Subcutaneous abdominal adipose tissue (tissue), 5 donors: ENCODE measurements at regions not wholly inside any gene's neighbourhood (a gene's known extent, or its start where the extent isn't known, plus 50 kb on each side); places are given as distances from the start of the nearest gene placed in this dataset.

Experiments
- H3K27ac ChIP-seq: one replicate; pipeline ENCODE4 v1.7.0; 2013; ENCODE audit warnings: low read depth, mild to moderate bottlenecking, inconsistent platforms, low read length, moderate library complexity
- H3K27me3 ChIP-seq, 5 donors: one replicate each; pipeline ENCODE4 v1.7.0; 2013; ENCODE audit warnings: low read length in 5 of 5, inconsistent platforms in 1 of 5; ENCODE audit not compliant: control insufficient read depth in 5 of 5, insufficient read depth in 4 of 5
- H3K36me3 ChIP-seq, 5 donors: one replicate each; pipeline ENCODE4 v1.7.0; 2013; ENCODE audit warnings: low read length in 5 of 5; ENCODE audit not compliant: control insufficient read depth in 5 of 5, insufficient read depth in 5 of 5
- H3K4me1 ChIP-seq, 5 donors: one replicate each; pipeline ENCODE4 v1.7.0; 2013; ENCODE audit warnings: low read length in 5 of 5, mild to moderate bottlenecking in 3 of 5, moderate library complexity in 1 of 5; ENCODE audit not compliant: control insufficient read depth in 5 of 5, insufficient read depth in 5 of 5
- H3K4me3 ChIP-seq, 5 donors: one replicate each; pipeline ENCODE4 v1.7.0; 2013; ENCODE audit warnings: low read length in 5 of 5, low read depth in 1 of 5
- H3K9ac ChIP-seq, 5 donors: one replicate each; pipeline ENCODE4 v1.7.0; 2013; ENCODE audit warnings: low read length in 5 of 5, mild to moderate bottlenecking in 4 of 5, moderate library complexity in 3 of 5
- H3K9me3 ChIP-seq, 5 donors: one replicate each; pipeline ENCODE4 v1.7.0; 2013; ENCODE audit warnings: low read length in 5 of 5; ENCODE audit not compliant: control insufficient read depth in 5 of 5
- donor health status: healthy.
- donor health status: healthy.
- donor health status: healthy.
- donor health status: healthy.
- donor health status: healthy.

DNA sequence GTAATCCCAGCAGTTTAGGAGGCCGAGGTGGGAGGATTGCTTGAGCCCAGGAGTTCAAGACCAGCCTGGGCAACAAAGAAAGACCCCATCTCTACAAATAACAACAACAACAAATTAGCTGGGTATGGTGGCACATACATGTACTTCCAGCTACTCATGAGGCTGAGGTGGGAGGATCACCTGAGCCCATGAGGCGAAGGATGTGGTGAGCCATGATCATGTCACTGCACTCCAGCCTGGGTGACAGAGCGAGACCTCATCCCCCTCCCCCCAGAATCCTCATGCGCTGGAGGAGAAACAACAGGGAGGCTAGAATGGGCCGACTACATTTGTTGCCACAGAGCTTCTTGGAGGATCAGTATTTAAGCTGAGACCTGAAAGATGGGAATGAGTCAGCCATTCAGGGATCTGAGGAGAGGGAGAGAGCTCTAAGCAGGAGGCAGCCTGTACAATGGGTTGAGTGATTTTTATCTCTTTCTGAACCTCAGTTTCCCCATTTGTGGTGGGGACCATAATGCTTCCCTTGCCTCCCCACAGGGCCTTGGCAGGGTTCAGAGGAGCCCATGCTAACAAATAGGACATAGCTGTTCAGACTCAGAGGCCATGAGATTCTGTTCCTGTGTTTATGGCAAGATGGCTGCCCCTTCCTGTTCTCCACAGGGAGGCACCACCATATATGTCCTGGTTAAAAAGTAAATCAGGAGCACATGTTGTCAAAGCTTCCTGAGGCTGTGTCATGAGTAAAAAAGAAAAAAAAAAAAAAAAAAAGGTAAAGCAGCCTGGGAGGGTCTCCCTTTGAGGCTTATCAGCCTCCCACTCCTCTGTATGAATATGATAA, 131.4 kb upstream of the HAAO start:
- H3K4me3 ChIP-seq, result no peak overlapping the region
- H3K9ac ChIP-seq, result peak overlapping the region in 4 of 5 donors; percentile 42 to 94 (median 78)
- H3K9me3 ChIP-seq, result no peaks in the 10 kb centered on the region
- no peaks in the 10 kb centered on the region for H3K27me3 ChIP-seq
- H3K4me1 ChIP-seq, result peaks cover 41 to 89% (median 83%) of the 10 kb centered on the region in 5 donors
- H3K27ac ChIP-seq, result peak overlapping the region; percentile 98
- H3K36me3 ChIP-seq, result no peaks in the 10 kb centered on the region

DNA sequence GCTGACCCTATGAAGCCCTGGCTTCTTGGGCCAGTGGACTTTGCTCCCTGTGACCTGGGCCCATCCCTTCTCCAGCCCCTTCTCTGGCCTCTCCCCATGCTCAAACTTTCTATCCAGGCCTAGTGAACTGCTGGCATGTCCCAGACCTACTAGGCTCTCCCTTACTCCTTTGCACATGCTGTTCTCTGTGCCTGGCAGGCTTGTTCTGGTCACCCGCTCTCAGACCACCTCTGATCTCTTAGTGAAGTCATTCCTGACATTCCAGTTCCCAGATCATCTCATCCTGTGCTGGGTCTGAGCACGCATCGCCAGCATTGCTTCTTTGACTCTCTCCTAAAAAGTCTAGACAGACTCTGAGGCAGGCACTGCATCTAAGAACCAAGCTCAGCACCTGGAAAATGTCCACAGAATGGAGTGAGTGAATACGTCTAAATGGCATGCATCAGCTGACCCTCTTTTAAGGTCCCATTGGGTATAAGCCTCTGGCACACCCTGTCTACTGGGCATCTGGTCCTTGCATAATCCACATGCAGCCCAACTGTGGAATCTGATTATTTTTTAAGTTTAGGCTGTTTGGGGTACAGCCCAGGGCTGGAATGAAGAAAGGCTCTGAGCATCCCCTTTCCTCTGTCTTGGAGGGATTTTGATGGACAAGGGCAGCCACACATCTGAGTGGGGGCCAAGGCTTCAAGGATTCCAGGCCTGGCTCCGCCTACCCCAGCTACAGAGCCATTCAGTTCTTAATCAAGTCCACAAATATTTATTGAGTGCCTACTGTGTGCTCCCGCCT, 130.6 kb upstream of the HAAO start:
- no peaks in the 10 kb centered on the region for H3K36me3 ChIP-seq
- no peaks in the 10 kb centered on the region for H3K27me3 ChIP-seq
- H3K9me3 ChIP-seq, result no peaks in the 10 kb centered on the region
- peak overlapping the region in 1 of 5 donors; percentile 19 for H3K4me3 ChIP-seq
- H3K4me1 ChIP-seq, result peaks cover 37 to 86% (median 78%) of the 10 kb centered on the region in 5 donors
- peak overlapping the region; percentile 98 for H3K27ac ChIP-seq
- peak overlapping the region; percentile 32 to 94 (median 68) for H3K9ac ChIP-seq

DNA sequence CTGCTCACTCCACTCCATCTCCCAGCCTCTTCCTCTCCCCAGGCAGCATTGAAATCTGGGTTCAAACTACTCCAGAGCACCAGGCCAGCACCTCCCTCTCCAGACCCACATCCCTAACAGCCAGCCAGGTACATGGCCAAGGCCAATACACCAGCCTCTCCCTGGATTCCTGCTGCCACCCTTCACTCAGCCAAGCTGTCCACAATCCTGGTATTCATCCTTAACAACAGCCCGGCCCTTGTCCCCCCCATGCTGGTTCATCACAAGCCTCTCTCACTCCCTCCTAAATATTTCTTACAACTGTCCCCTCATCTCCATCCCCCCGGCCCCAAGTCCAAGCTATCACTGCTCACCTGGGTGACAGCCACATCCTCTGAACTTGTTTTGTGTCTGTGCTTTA, 129.9 kb upstream of the HAAO start:
- Histone ChIP-seq H3K9me3 (no peaks in the 10 kb centered on the region), H3K4me3 (peak overlapping the region in 1 of 5 donors; percentile 14), H3K36me3 (no peaks in the 10 kb centered on the region), H3K4me1 (peaks cover 40 to 86% (median 78%) of the 10 kb centered on the region in 5 donors), H3K27me3 (no peaks in the 10 kb centered on the region), H3K27ac (peak overlapping the region; percentile 98), H3K9ac (peak overlapping the region in 4 of 5 donors; percentile 12 to 63 (median 36))

DNA sequence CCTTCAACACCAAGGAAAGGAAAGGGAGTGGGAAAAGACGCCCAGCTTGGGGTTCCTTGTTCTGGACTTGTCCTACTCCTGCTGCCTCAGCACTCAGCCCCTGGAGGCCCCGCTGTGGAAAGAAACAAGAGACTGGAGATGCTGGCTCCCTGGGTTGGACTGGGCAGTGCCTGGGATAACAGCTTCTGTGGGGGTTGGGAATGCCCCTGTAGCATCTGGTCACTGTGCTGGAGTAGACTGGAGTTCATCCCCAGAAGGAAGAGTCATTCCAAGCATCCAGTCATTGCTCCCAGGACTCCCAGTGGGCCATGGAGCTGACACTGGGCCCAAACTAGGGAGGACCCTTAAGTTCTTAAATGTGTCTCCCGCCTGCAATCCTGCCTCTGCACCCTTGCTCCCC, 129.3 kb upstream of the HAAO start:
- no peak overlapping the region for H3K4me3 ChIP-seq
- no peaks in the 10 kb centered on the region for H3K36me3 ChIP-seq
- peaks cover 39 to 84% (median 77%) of the 10 kb centered on the region in 5 donors for H3K4me1 ChIP-seq
- no peaks in the 10 kb centered on the region for H3K27me3 ChIP-seq
- H3K27ac ChIP-seq, result peak overlapping the region; percentile 98
- H3K9ac ChIP-seq, result peak overlapping the region in 2 of 5 donors; percentile 12 to 41
- H3K9me3 ChIP-seq, result no peaks in the 10 kb centered on the region

DNA sequence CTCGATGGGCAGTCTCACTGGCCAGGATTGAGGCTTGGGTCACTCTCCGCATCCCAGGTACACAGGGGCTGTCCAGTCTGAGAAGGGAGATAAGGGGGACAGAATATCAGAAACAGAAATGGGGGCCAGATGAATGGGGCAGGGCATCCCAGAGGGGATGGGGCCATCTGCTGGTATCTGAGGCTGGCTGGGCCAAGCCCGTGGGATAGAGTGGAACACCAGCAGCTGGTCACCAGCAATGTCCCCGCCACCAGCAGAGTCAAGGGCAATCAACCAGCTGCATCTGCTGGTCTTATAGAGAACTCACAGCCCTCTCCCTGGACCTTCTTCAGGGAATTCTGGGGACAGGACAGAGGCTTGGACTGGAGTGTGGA, 128.8 kb upstream of the HAAO start:
- Histone ChIP-seq H3K36me3 (no peaks in the 10 kb centered on the region), H3K9ac (no peak overlapping the region), H3K4me1 (peaks cover 35 to 83% (median 71%) of the 10 kb centered on the region in 5 donors), H3K9me3 (no peaks in the 10 kb centered on the region), H3K27me3 (no peaks in the 10 kb centered on the region), H3K27ac (peak overlapping the region; percentile 98), H3K4me3 (no peak overlapping the region)

DNA sequence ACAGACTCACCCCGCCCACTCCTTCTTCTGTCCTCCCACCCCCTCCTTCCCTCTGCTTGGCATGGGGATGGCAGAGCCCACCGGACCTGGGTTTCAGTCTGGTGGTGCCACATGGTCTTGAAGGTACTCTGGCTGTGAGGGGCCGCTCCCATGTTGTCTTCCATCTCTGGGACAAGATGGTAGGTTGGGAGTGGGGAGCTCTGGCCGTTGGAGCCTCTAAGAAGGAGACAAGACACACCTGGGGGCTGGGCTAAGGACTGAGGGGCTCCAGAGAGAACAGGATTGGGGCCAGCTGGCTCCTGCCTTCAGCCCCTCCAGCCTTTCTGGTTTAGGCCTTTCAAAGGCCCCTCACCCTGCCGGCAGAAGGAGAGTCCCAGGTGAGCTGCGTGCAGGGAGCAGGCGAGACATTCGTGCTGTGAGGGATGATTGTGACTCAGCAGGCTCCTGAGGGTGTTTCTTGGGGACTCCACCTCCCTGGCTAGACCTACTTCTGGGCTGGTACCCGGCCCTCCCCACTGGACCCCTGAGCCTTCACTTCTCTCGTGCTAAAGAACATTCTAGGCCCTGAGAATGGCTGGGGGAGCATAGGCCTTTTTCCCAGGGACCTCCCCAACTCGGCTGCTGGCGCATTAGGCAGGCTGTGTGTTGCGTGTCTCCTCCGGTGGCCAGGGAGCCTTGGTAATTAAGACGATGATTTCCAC, 128.2 kb upstream of the HAAO start:
- Histone ChIP-seq H3K4me1 (peaks cover 29 to 77% (median 66%) of the 10 kb centered on the region in 5 donors), H3K36me3 (no peaks in the 10 kb centered on the region), H3K4me3 (no peak overlapping the region), H3K27ac (peak overlapping the region; percentile 98), H3K27me3 (no peaks in the 10 kb centered on the region), H3K9me3 (no peaks in the 10 kb centered on the region), H3K9ac (no peak overlapping the region)

DNA sequence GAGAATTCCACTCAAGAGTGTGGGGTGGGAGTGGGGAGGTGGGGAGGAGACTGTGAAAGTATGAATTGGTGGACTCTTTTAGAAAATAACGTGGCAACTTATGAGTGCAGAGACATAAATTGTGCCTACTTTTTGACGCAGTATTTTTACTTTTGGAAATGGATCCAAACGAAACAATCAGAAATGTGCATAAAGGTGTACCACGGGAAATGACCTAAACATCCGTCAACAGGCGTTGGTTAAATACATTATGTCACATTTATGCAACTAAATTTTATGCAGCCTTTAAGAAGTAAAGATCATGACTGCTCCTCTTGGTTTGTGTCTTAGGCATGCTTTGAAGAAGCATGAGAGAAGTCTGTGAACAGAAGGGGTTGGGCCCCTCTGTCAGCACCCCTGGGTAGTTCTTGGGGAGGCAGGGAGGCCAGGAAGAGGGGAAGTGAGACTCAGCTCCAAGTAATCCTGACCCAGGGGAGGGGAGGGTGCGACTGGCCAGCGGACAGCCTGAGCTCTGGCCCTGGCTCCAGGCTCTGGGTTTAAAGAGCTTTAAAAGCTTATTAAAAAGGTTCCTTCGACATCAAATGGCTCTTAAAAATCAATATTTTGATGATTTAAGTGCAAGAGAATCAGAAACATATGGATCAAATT, 126.4 kb upstream of the HAAO start:
- no peak overlapping the region for H3K27ac ChIP-seq
- no peaks in the 10 kb centered on the region for H3K36me3 ChIP-seq
- H3K4me3 ChIP-seq, result no peak overlapping the region
- no peaks in the 10 kb centered on the region for H3K9me3 ChIP-seq
- peaks cover 14 to 64% (median 48%) of the 10 kb centered on the region in 5 donors for H3K4me1 ChIP-seq
- no peaks in the 10 kb centered on the region for H3K27me3 ChIP-seq
- H3K9ac ChIP-seq, result no peak overlapping the region

DNA sequence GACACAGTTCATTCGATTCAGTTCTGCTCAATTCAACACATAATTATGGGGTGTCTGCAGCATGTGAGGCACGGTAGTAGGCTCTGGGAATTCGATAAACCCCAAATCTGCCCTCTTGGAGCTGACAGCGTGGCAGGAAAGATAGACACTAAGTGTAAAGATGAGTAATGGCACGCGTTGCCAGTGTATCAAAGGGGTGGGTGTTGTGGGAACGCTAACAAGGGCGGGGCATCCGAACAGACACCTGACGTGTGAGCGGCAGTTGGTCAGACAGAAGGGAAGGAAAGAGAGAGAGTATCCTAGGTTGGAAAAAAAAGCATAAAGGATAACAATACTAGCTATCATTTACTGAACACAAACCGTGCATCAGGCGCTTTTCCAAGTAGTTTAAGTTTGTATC, 125.7 kb upstream of the HAAO start:
- H3K9me3 ChIP-seq, result no peaks in the 10 kb centered on the region
- H3K27ac ChIP-seq, result no peak overlapping the region
- no peak overlapping the region for H3K4me3 ChIP-seq
- H3K27me3 ChIP-seq, result no peaks in the 10 kb centered on the region
- peaks cover 13 to 64% (median 40%) of the 10 kb centered on the region in 5 donors for H3K4me1 ChIP-seq
- no peak overlapping the region for H3K9ac ChIP-seq
- H3K36me3 ChIP-seq, result no peaks in the 10 kb centered on the region

DNA sequence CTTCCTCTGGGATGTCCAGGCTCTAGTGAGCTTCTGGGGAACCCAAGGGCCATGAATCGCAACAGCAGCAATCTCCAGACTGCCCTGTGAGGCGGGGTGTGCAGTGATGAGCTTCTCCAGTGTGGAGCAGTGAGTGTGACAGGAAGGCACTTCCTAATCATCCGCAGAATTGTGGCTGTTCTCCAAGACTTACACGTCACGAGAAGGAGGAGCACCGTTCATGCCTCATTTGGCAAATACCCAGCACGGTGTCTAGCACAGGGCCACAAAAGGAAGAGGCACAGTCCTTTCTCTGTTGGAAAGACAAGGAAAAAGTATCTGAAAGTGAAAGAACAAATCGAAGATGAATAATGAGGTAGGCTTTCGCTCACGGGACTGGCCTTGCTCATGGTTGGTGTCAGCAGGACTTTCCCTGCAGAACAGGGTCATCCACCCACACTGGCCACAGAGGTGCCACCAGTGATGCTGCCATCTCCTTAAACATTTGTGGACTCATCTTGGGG, 125.1 kb upstream of the HAAO start:
- H3K9ac ChIP-seq, result no peak overlapping the region
- peaks cover 10 to 60% (median 35%) of the 10 kb centered on the region in 5 donors for H3K4me1 ChIP-seq
- no peaks in the 10 kb centered on the region for H3K27me3 ChIP-seq
- no peaks in the 10 kb centered on the region for H3K9me3 ChIP-seq
- no peaks in the 10 kb centered on the region for H3K36me3 ChIP-seq
- H3K4me3 ChIP-seq, result peak overlapping the region; percentile 13 to 53 (median 29)
- peak overlapping the region; percentile 25 for H3K27ac ChIP-seq
